Endothelial cell of umbilical vein (primary cell): ENCODE measurements at regions not wholly inside any gene's neighbourhood (a gene's known extent, or its start where the extent isn't known, plus 50 kb on each side); places are given as distances from the start of the nearest gene placed in this dataset.

ENCODE experiments used
- BruUV-seq: library from RNA; stranded (reverse); fragments of 400-500 nt; replicated peaks from 2 replicates; lab custom pipeline; 2021; lab: Mats Ljungman, UMichigan
- CTCF ChIA-PET: fragments of 300-600, 350-600 bp; sonication (Branson Sonifier 250); formaldehyde crosslinking; loops from one replicate; lab custom pipeline; 2021; ENCODE audit warnings: antibody characterized with exemption, inconsistent platforms; lab: Charles Lee
- POLR2A ChIA-PET: fragments of 300-600, 350-600 bp; sonication (Branson Sonifier 250); formaldehyde crosslinking; loops from one replicate; lab custom pipeline; 2021; ENCODE audit warnings: antibody characterized with exemption, inconsistent platforms; lab: Charles Lee
- DNase-seq: peaks from one replicate; pipeline ENCODE4 v3.0.0-alpha.2; 2011; ENCODE audit warnings: low read depth, low spot score
- FAIRE-seq: peaks from 2 replicates; lab custom pipeline; 2011; peaks lifted over from hg19 to GRCh38; lab: Jason Lieb, UNC
- H2AFZ ChIP-seq: 2 replicates; pipeline ENCODE4 v1.6.0; 2012; ENCODE audit warnings: low read depth, low read length, control low read depth, inconsistent platforms
- H3K27ac ChIP-seq: 2 replicates; pipeline ENCODE4 v1.5.1; 2011; ENCODE audit warnings: low read depth, mild to moderate bottlenecking, control low read depth, low read length, moderate library complexity; ENCODE audit not compliant: insufficient read depth
- H3K27me3 ChIP-seq, 2 experiments: 2 replicates each; pipeline versions ENCODE4 v1.6.0 to v1.6.1; 2011; ENCODE audit warnings: low read length in 2 of 2, mixed read lengths in 1 of 2; ENCODE audit not compliant: control insufficient read depth in 2 of 2, insufficient read depth in 2 of 2
- H3K36me3 ChIP-seq, 2 experiments: 2 replicates in 1 of 2; 3 replicates in 1 of 2; pipeline ENCODE4 v1.5.1; 2011; ENCODE audit warnings: low read length in 2 of 2, mild to moderate bottlenecking in 1 of 2, moderate library complexity in 1 of 2; ENCODE audit not compliant: control insufficient read depth in 2 of 2, insufficient read depth in 2 of 2; ENCODE audit errors: extremely low read depth in 1 of 2
- H3K4me1 ChIP-seq: 3 replicates; pipeline ENCODE4 v1.5.1; 2011; ENCODE audit warnings: mild to moderate bottlenecking, low read length; ENCODE audit not compliant: control insufficient read depth, insufficient read depth; ENCODE audit errors: extremely low read depth
- H3K4me2 ChIP-seq: 2 replicates; pipeline ENCODE4 v1.6.1; 2011; ENCODE audit warnings: low read length, control low read depth, mixed read lengths; ENCODE audit not compliant: insufficient read depth
- H3K4me3 ChIP-seq, 3 experiments: fragments of 200-600 bp in 1 of 3; sonication (generic), shearing (Covaris generic) in 1 of 3; replicated peaks in 1 of 3; 2 replicates each; pipeline ENCODE4 v1.5.1; 2011 to 2016; ENCODE audit warnings: control low read depth in 3 of 3, low read length in 3 of 3, mild to moderate bottlenecking in 2 of 3, inconsistent platforms in 1 of 3, low read depth in 1 of 3, moderate library complexity in 1 of 3; ENCODE audit not compliant: insufficient read depth in 1 of 3
- H3K79me2 ChIP-seq: 2 replicates; pipeline ENCODE4 v1.6.0; 2012; ENCODE audit warnings: low read length, inconsistent platforms; ENCODE audit not compliant: control insufficient read depth, insufficient read depth
- H3K9ac ChIP-seq: replicated peaks from 2 replicates; pipeline ENCODE3; 2011; ENCODE audit warnings: low read length, control low read depth; ENCODE audit not compliant: insufficient read depth; ENCODE audit errors: extremely low read depth
- H3K9me1 ChIP-seq: replicated peaks from 3 replicates; pipeline ENCODE4 v1.6.0; 2011; ENCODE audit warnings: mild to moderate bottlenecking, low read length; ENCODE audit not compliant: control insufficient read depth, insufficient read depth; ENCODE audit errors: extremely low read depth
- H3K9me3 ChIP-seq: replicated peaks from 2 replicates; pipeline ENCODE4 v1.5.1; 2012; ENCODE audit warnings: low read length, inconsistent platforms; ENCODE audit not compliant: control insufficient read depth, insufficient read depth
- H4K20me1 ChIP-seq: replicated peaks from 2 replicates; pipeline ENCODE3; 2011; ENCODE audit warnings: mild to moderate bottlenecking, low read length; ENCODE audit not compliant: control insufficient read depth, insufficient read depth; ENCODE audit errors: extremely low read depth
- CTCF ChIP-seq, 2 donors: IDR thresholded peaks; 1 replicate in 1 of 2; 2 replicates in 1 of 2; pipeline ENCODE4 v1.5.1; 2011; ENCODE audit warnings: low read length in 2 of 2, mild to moderate bottlenecking in 2 of 2, moderate library complexity in 2 of 2, control low read depth in 1 of 2, inconsistent platforms in 1 of 2, low read depth in 1 of 2; ENCODE audit not compliant: insufficient read depth in 1 of 2; ENCODE audit errors: extremely low read depth in 1 of 2
- EZH2 ChIP-seq: IDR thresholded peaks from 2 replicates; pipeline ENCODE4 v1.6.1; 2012; ENCODE audit warnings: borderline replicate concordance, low read depth, mild to moderate bottlenecking, moderate library complexity, low read length, inconsistent platforms; ENCODE audit not compliant: severe bottlenecking
- GATA2 ChIP-seq: IDR thresholded peaks from 2 replicates; pipeline ENCODE4 v1.7.0; 2011; ENCODE audit warnings: low read depth, mild to moderate bottlenecking, moderate library complexity, mixed read lengths, low read length; ENCODE audit not compliant: insufficient read length, insufficient read depth
- JUN ChIP-seq: IDR thresholded peaks from 2 replicates; pipeline ENCODE4 v1.6.1; 2011; ENCODE audit warnings: borderline replicate concordance, low read depth; ENCODE audit not compliant: insufficient read length, insufficient read depth
- MYC ChIP-seq: IDR thresholded peaks from one replicate; pipeline ENCODE4 v1.6.1; 2011; ENCODE audit warnings: mild to moderate bottlenecking, low read depth, low read length
- POLR2A ChIP-seq: IDR thresholded peaks from 2 replicates; pipeline ENCODE4 v1.6.1; 2012; ENCODE audit warnings: low read depth, mild to moderate bottlenecking, control low read depth, low read length
- POLR2AphosphoS5 ChIP-seq: IDR thresholded peaks from 2 replicates; pipeline ENCODE4 v1.6.1; 2012; ENCODE audit warnings: low read depth, mild to moderate bottlenecking, control low read depth, low read length, moderate library complexity; ENCODE audit not compliant: insufficient read depth
- dilution Hi-C: fragments of 300-500 bp; cut with MboI; formaldehyde crosslinking; loops from one replicate; pipeline ENCODE4 v1.15.0; 2019; ENCODE audit warnings: low sequenced_read_pairs; ENCODE audit not compliant: extremely low pct_ligation_motif_present
- intact Hi-C: fragments of 100-400 bp; cut with micrococcal nuclease; formaldehyde crosslinking; loops from one replicate; pipeline ENCODE4 v1.10.0; 2022
- TF ChIP-seq, protein P1 (sequence below): IDR thresholded peaks from 2 replicates; pipeline ENCODE4 v1.6.1; 2011; ENCODE audit not compliant: insufficient read depth, insufficient read length

- ChIA-PET POLR2A (no interaction called here), CTCF (no interaction called here)
- intact Hi-C loops: no loop called here
- Histone ChIP-seq H3K9ac (no peak overlapping the region), H2AFZ (no peak overlapping the region), H3K27ac (no peak overlapping the region), H4K20me1 (no peaks in the 10 kb centered on the region), H3K4me1 (peaks cover 2% of the 10 kb centered on the region), H3K9me3 (no peaks in the 10 kb centered on the region), H3K36me3 (no peaks in the 10 kb centered on the region), H3K4me3 (no peak overlapping the region), H3K4me2 (no peak overlapping the region), H3K9me1 (no peaks in the 10 kb centered on the region), H3K27me3 (no peaks in the 10 kb centered on the region), H3K79me2 (no peaks in the 10 kb centered on the region)
- no TSS peak for BruUV-seq
- dilution Hi-C loops: no loop called here
- TF ChIP-seq GATA2: no peak
- DNase-seq: no peak
- FAIRE-seq: no peak
These were observed 86.3 kb upstream of the HIVEP1 start for GRCh38 chr6:11925805-11926204.

GRCh38 chr6:11923621-11924020 lies 88.5 kb upstream of the HIVEP1 start:
- Histone ChIP-seq H3K4me2 (no peak overlapping the region), H3K9me1 (no peaks in the 10 kb centered on the region), H3K9me3 (no peaks in the 10 kb centered on the region), H4K20me1 (no peaks in the 10 kb centered on the region), H3K27ac (no peak overlapping the region), H3K4me3 (no peak overlapping the region), H2AFZ (no peak overlapping the region), H3K9ac (no peak overlapping the region), H3K79me2 (no peaks in the 10 kb centered on the region), H3K36me3 (no peaks in the 10 kb centered on the region), H3K4me1 (peaks cover 2% of the 10 kb centered on the region), H3K27me3 (no peaks in the 10 kb centered on the region)
- DNase-seq (no peak), FAIRE-seq (no peak)
- dilution Hi-C loops: no loop called here
- TF ChIP-seq MYC (no peak), POLR2AphosphoS5 (no peak), CTCF (IDR thresholded peaks at IDR 0.05; ENCODE audit: extremely low read depth in 1 of 2, insufficient read depth in 1 of 2, low read depth in 1 of 2, low read length in 2 of 2) (no peak), POLR2A (no peak), JUN (no peak), EZH2 (no peak), GATA2 (no peak)
- TF ChIP-seq, protein P1, sequence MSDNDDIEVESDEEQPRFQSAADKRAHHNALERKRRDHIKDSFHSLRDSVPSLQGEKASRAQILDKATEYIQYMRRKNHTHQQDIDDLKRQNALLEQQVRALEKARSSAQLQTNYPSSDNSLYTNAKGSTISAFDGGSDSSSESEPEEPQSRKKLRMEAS: no peak
- ChIA-PET POLR2A (no interaction called here), CTCF (interaction anchor here (1.2 kb wide), 1 partner anchor 970 kb away, joined by 3 read pairs; no protein-coding TSS in a partner anchor)
- intact Hi-C loops: no loop called here
- BruUV-seq: no TSS peak
